CD8-positive, alpha-beta memory T cell (primary cell): ENCODE measurements at regions not wholly inside any gene's neighbourhood (a gene's known extent, or its start where the extent isn't known, plus 50 kb on each side); places are given as distances from the start of the nearest gene placed in this dataset.

Experiments
- CTCF ChIA-PET: fragments of 350-600 bp; sonication (Branson Sonifier 250); formaldehyde crosslinking; loops from one replicate; lab custom pipeline; 2021; ENCODE audit warnings: antibody characterized with exemption; lab: Charles Lee
- POLR2A ChIA-PET: fragments of 350-600 bp; sonication (Branson Sonifier 250); formaldehyde crosslinking; loops from one replicate; lab custom pipeline; 2021; ENCODE audit warnings: antibody characterized with exemption; lab: Charles Lee
- DNase-seq, 5 donors: peaks; one replicate each; pipeline versions ENCODE4 v3.0.0 to v3.0.0-alpha.2; 2020 to 2022; ENCODE audit warnings: mixed read lengths in 1 of 5
- H3K27ac ChIP-seq: one replicate; pipeline ENCODE4 v1.7.0; 2013; ENCODE audit warnings: low read depth, mild to moderate bottlenecking, low read length, moderate library complexity
- H3K27me3 ChIP-seq: 2 replicates; pipeline ENCODE4 v1.7.0; 2013; ENCODE audit warnings: low read length, mild to moderate bottlenecking; ENCODE audit not compliant: insufficient read depth, poor library complexity, severe bottlenecking
- H3K36me3 ChIP-seq: 2 replicates; pipeline ENCODE4 v1.7.0; 2013; ENCODE audit warnings: mild to moderate bottlenecking, low read length, moderate library complexity; ENCODE audit not compliant: insufficient read depth
- H3K4me1 ChIP-seq: 2 replicates; pipeline ENCODE4 v1.7.0; 2013; ENCODE audit warnings: mild to moderate bottlenecking, low read length, moderate library complexity; ENCODE audit not compliant: insufficient read depth
- H3K4me3 ChIP-seq: 2 replicates; pipeline ENCODE4 v1.7.0; 2013; ENCODE audit warnings: mild to moderate bottlenecking, low read length
- H3K9me3 ChIP-seq: 2 replicates; pipeline ENCODE4 v1.7.0; 2013; ENCODE audit warnings: mild to moderate bottlenecking, low read length
- H3K27ac Mint-ChIP-seq, 8 donors: one replicate each; pipeline ENCODE4 v1.8.0; 2020 to 2021; ENCODE audit warnings: mixed read lengths in 8 of 8, mild to moderate bottlenecking in 6 of 8, inconsistent platforms in 3 of 8, moderate library complexity in 3 of 8
- H3K27me3 Mint-ChIP-seq, 2 donors: one replicate each; pipeline ENCODE4 v1.8.0; 2020 to 2021; ENCODE audit warnings: mixed read lengths in 2 of 2, mild to moderate bottlenecking in 1 of 2, moderate library complexity in 1 of 2
- H3K36me3 Mint-ChIP-seq, 3 donors: one replicate each; pipeline ENCODE4 v1.8.0; 2020 to 2021; ENCODE audit warnings: mixed read lengths in 3 of 3, inconsistent platforms in 1 of 3, mild to moderate bottlenecking in 1 of 3
- H3K4me1 Mint-ChIP-seq, 3 donors: one replicate each; pipeline ENCODE4 v1.8.0; 2020 to 2021; ENCODE audit warnings: mixed read lengths in 3 of 3, inconsistent platforms in 1 of 3, mild to moderate bottlenecking in 1 of 3
- H3K4me3 Mint-ChIP-seq, 7 donors: one replicate each; pipeline ENCODE4 v1.8.0; 2020 to 2021; ENCODE audit warnings: mixed read lengths in 7 of 7, mild to moderate bottlenecking in 6 of 7, moderate library complexity in 4 of 7, inconsistent platforms in 2 of 7
- H3K9me3 Mint-ChIP-seq, 5 donors: one replicate each; pipeline ENCODE4 v1.8.0; 2020 to 2022; ENCODE audit warnings: mixed read lengths in 5 of 5, mild to moderate bottlenecking in 3 of 5, moderate library complexity in 2 of 5, inconsistent platforms in 1 of 5

DNA sequence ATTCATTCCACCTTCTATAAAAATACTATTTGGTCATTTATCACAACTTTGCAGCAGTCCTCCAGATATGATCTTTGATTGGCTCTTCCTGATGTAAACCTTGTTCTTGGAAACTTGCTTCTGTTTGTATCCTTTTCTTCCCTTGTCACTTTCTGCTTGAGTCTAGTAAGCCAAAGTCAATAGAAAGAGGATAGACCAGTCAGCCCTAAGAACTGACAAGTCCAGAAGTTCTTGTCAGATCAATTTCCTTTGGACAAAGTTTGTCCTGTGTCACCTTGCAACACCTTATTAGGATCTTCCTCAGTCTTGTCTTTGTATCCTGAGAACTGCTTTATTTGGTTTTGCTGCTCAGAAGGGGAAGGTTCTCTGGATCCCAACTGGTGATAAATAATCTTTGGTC lies 87.9 kb upstream of the CCDC54 start:
- H3K9me3 Mint-ChIP-seq, result peaks cover 0 to 2% (median 0%) of the 10 kb centered on the region in 5 donors
- H3K4me3 Mint-ChIP-seq, result no peak overlapping the region
- no peaks in the 10 kb centered on the region for H3K27me3 ChIP-seq
- H3K27ac ChIP-seq, result no peak overlapping the region
- no peaks in the 10 kb centered on the region for H3K9me3 ChIP-seq
- no peaks in the 10 kb centered on the region for H3K4me1 Mint-ChIP-seq
- H3K4me1 ChIP-seq, result no peaks in the 10 kb centered on the region
- no peak overlapping the region for H3K4me3 ChIP-seq
- peaks cover 6 to 17% of the 10 kb centered on the region in 2 donors for H3K27me3 Mint-ChIP-seq
- no peaks in the 10 kb centered on the region for H3K36me3 Mint-ChIP-seq
- H3K27ac Mint-ChIP-seq, result no peak overlapping the region
- POLR2A ChIA-PET, result no interaction called here
- no peak for DNase-seq
- CTCF ChIA-PET, result no interaction called here
- no peaks in the 10 kb centered on the region for H3K36me3 ChIP-seq

DNA sequence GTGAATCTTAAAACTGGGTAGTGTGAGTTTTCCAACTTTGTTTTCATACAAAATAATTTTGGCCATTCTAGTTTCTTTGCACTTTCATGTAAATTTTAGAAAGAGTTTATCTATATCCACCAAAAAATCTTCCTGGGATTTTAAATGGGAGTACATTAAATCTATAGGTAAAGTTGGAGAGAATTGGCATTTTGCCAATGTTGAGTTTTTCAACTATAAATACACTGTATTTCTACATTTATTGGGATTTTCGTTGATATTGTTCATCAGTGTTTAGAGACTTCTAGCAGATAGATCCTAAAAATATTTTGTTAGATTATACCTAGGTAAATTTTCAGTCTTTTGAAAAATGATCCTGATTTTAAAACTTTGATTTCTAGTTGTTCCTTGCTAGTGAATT lies 83.1 kb upstream of the CCDC54 start:
- CTCF ChIA-PET, result no interaction called here
- Mint-ChIP-seq H3K36me3 (peaks cover 0 to 3% (median 3%) of the 10 kb centered on the region in 3 donors), H3K4me3 (no peak overlapping the region)

DNA sequence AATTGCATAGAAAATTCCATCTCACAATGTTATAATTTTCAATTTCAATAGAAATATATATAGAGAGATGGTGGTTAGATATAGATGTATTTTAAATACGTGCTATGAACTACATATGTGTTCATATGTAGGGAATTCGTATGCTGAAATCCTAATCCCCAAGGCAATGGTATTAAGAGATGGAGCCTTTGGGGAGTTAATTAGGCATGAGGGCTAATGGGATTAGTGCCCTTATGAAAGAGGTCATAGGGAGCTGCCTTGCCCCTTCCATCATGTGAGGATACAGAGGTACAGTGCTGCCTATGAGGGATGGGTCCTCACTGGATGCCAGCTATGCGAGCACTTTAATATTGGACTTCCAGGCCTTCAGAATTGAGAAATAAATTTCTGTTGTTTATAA lies 79.6 kb upstream of the CCDC54 start:
- H3K27ac ChIP-seq, result no peak overlapping the region
- H3K4me1 ChIP-seq, result no peaks in the 10 kb centered on the region
- no peak for DNase-seq
- Mint-ChIP-seq H3K36me3 (peaks cover 0 to 3% (median 3%) of the 10 kb centered on the region in 3 donors), H3K27me3 (peaks cover 3 to 6% of the 10 kb centered on the region in 2 donors), H3K4me3 (no peak overlapping the region), H3K9me3 (peaks cover 2 to 16% (median 9%) of the 10 kb centered on the region in 5 donors), H3K27ac (no peak overlapping the region), H3K4me1 (no peaks in the 10 kb centered on the region)
- H3K4me3 ChIP-seq, result no peak overlapping the region
- CTCF ChIA-PET, result no interaction called here
- no peaks in the 10 kb centered on the region for H3K27me3 ChIP-seq
- POLR2A ChIA-PET, result no interaction called here
- no peaks in the 10 kb centered on the region for H3K9me3 ChIP-seq
- H3K36me3 ChIP-seq, result no peaks in the 10 kb centered on the region

More for the DNA sequence above, 83.1 kb upstream of the CCDC54 start:
- H3K9me3 Mint-ChIP-seq, result peaks cover 4 to 16% (median 9%) of the 10 kb centered on the region in 5 donors
- no peak for DNase-seq
- POLR2A ChIA-PET, result no interaction called here
- H3K4me3 ChIP-seq, result no peak overlapping the region
- no peaks in the 10 kb centered on the region for H3K4me1 Mint-ChIP-seq
- H3K27me3 ChIP-seq, result no peaks in the 10 kb centered on the region
- H3K27me3 Mint-ChIP-seq, result peaks cover 5 to 6% of the 10 kb centered on the region in 2 donors
- no peak overlapping the region for H3K27ac Mint-ChIP-seq
- H3K27ac ChIP-seq, result no peak overlapping the region
- H3K9me3 ChIP-seq, result no peaks in the 10 kb centered on the region
- no peaks in the 10 kb centered on the region for H3K36me3 ChIP-seq
- no peaks in the 10 kb centered on the region for H3K4me1 ChIP-seq

DNA sequence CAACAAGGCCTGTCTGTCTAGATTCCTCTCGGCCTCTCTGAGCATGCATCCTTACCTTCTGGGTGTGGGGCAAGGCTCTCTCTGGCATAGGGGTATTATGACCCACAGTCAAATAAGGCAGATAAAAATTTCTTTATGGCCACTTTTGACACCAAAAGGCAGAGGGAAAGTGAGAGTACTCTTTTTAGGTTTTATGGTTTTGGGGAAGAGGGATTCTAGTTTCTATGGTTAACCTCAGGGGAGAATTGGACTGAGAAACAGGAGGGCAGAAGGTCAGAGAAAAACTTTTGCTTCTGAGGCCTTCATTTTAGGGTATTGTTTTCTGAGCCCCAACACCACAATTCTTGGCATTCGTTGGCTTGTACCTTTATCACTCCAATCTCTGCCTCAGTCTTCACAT lies 70.0 kb upstream of the CCDC54 start:
- no peak overlapping the region for H3K4me3 ChIP-seq
- H3K4me1 ChIP-seq, result no peaks in the 10 kb centered on the region
- POLR2A ChIA-PET, result no interaction called here
- no peaks in the 10 kb centered on the region for H3K27me3 Mint-ChIP-seq
- H3K27ac ChIP-seq, result no peak overlapping the region
- no peak overlapping the region for H3K4me3 Mint-ChIP-seq
- DNase-seq, result no peak
- H3K9me3 ChIP-seq, result no peaks in the 10 kb centered on the region
- H3K9me3 Mint-ChIP-seq, result no peaks in the 10 kb centered on the region
- CTCF ChIA-PET, result no interaction called here
- no peaks in the 10 kb centered on the region for H3K36me3 Mint-ChIP-seq
- no peak overlapping the region for H3K27ac Mint-ChIP-seq
- no peaks in the 10 kb centered on the region for H3K36me3 ChIP-seq
- no peaks in the 10 kb centered on the region for H3K4me1 Mint-ChIP-seq
- no peaks in the 10 kb centered on the region for H3K27me3 ChIP-seq

DNA sequence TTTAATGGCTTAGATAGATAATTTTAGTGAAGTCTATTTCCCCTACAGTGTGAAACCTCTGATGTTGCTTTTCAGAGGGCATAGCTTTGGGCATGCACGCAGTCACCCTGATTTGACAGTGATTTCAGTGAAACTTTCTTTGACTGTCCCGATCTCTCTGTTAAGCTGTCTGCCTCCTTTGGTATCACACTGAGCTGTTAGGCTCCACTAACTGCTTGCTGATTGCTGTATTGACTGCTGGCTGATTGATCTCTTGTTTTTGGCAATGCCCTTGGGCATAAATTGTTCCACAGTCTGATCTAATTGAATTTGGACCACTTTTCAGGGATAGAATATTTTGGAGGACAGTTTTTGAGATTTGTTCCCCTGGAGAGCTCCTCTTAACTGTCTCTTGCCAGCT lies 68.5 kb upstream of the CCDC54 start:
- Mint-ChIP-seq H3K36me3 (no peaks in the 10 kb centered on the region), H3K27me3 (peaks cover 0 to 8% of the 10 kb centered on the region in 2 donors), H3K4me3 (no peak overlapping the region), H3K4me1 (no peaks in the 10 kb centered on the region), H3K9me3 (no peaks in the 10 kb centered on the region), H3K27ac (no peak overlapping the region)
- Histone ChIP-seq H3K9me3 (no peaks in the 10 kb centered on the region), H3K27me3 (no peaks in the 10 kb centered on the region), H3K27ac (no peak overlapping the region), H3K36me3 (no peaks in the 10 kb centered on the region), H3K4me1 (no peaks in the 10 kb centered on the region), H3K4me3 (no peak overlapping the region)
- no peak for DNase-seq
- ChIA-PET CTCF (no interaction called here), POLR2A (no interaction called here)

DNA sequence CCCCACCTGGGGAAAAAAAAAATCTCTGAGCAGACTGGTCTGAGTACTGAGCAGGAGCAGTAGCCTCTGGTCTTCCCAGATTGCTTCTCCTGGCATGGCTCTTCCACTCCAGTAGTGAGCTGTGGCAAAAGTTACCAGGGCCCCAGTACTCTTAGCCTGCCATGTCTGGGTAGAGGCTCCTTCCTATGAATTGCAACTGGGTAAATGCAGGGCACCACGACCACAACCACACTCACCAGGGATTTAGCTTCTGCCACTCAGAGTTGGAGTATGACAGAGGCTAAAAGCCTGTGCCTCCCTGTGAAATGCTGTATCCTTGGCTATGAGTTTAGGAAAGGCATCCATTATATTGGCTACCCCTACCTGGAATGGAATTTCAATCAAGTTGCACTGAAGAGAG lies 67.9 kb upstream of the CCDC54 start:
- no peaks in the 10 kb centered on the region for H3K9me3 ChIP-seq
- no peaks in the 10 kb centered on the region for H3K9me3 Mint-ChIP-seq
- no peaks in the 10 kb centered on the region for H3K4me1 ChIP-seq
- H3K36me3 Mint-ChIP-seq, result no peaks in the 10 kb centered on the region
- no peak overlapping the region for H3K27ac Mint-ChIP-seq
- no peak for DNase-seq
- no peaks in the 10 kb centered on the region for H3K36me3 ChIP-seq
- POLR2A ChIA-PET, result no interaction called here
- H3K27me3 Mint-ChIP-seq, result peaks cover 4 to 14% of the 10 kb centered on the region in 2 donors
- H3K4me3 Mint-ChIP-seq, result no peak overlapping the region
- no peaks in the 10 kb centered on the region for H3K4me1 Mint-ChIP-seq
- no peak overlapping the region for H3K27ac ChIP-seq
- CTCF ChIA-PET, result no interaction called here
- no peaks in the 10 kb centered on the region for H3K27me3 ChIP-seq
- no peak overlapping the region for H3K4me3 ChIP-seq

DNA sequence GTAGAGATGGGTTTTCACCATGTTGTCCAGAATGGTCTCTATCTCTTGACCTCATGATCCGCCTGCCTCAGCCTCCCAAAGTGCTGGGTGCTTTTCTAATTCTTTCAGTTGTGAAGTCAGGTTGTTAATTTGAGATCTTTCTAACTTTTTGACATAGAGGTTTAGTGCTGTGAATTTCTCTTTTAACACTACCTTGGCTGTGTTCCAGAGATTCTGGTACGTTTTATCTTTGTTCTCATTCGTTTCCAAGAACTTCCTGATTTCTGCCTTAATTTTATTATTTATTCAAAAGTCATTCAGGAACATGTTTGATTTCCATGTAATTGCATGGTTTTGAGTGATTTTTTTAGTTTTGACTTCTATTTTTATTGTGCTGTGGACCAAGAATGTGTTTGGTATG lies 63.5 kb upstream of the CCDC54 start:
- Histone ChIP-seq H3K27ac (no peak overlapping the region), H3K4me3 (no peak overlapping the region), H3K36me3 (no peaks in the 10 kb centered on the region), H3K27me3 (no peaks in the 10 kb centered on the region), H3K4me1 (no peaks in the 10 kb centered on the region), H3K9me3 (no peaks in the 10 kb centered on the region)
- Mint-ChIP-seq H3K27me3 (peaks cover 8 to 49% of the 10 kb centered on the region in 2 donors), H3K4me1 (no peaks in the 10 kb centered on the region), H3K9me3 (no peaks in the 10 kb centered on the region), H3K27ac (no peak overlapping the region), H3K4me3 (no peak overlapping the region), H3K36me3 (no peaks in the 10 kb centered on the region)
- DNase-seq, result no peak
- POLR2A ChIA-PET, result no interaction called here
- CTCF ChIA-PET, result no interaction called here

DNA sequence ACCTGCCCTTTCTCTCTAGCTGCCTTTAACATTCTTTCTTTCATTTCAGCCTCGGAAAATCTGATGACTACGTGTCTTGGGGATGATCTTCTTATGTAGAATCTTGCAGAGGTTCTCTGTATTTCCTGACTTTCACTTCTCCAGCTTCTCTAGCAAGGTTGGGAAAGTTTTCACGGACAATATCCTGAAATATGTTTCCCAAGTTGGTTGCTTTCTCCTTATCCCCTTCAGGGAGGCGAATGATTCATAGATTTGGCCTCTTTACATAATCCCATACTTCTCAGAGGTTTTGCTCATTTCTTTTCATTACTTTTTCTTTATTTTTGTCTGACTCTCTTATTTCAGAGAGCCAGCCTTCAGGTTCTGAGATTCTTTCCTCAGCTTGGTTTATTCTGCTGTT lies 62.1 kb upstream of the CCDC54 start:
- H3K4me1 Mint-ChIP-seq, result no peaks in the 10 kb centered on the region
- Histone ChIP-seq H3K9me3 (no peaks in the 10 kb centered on the region), H3K27ac (no peak overlapping the region), H3K4me3 (no peak overlapping the region), H3K4me1 (no peaks in the 10 kb centered on the region), H3K27me3 (no peaks in the 10 kb centered on the region), H3K36me3 (no peaks in the 10 kb centered on the region)
- no peak for DNase-seq
- POLR2A ChIA-PET, result no interaction called here
- peaks cover 8 to 49% of the 10 kb centered on the region in 2 donors for H3K27me3 Mint-ChIP-seq
- H3K4me3 Mint-ChIP-seq, result no peak overlapping the region
- H3K36me3 Mint-ChIP-seq, result no peaks in the 10 kb centered on the region
- H3K9me3 Mint-ChIP-seq, result no peaks in the 10 kb centered on the region
- H3K27ac Mint-ChIP-seq, result no peak overlapping the region
- CTCF ChIA-PET, result no interaction called here

DNA sequence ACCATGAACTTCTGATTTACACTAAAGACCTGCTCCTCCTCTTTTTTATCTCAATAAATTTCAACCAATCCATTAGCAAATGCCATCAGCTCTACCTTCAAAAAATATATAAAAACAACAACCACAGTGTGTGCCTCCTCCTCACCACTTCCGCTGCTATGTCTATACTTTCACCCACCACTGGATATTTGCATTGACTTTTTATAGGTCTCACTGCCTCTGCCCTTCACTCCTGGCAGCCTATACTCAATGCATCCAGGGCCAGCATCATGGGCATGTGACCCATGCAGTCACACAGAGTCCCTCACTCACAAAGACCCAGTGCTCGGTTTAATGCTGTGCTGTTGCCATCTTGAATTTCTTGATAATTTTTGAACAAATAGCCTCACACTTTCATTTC lies 53.5 kb upstream of the CCDC54 start:
- no peak overlapping the region for H3K27ac Mint-ChIP-seq
- Histone ChIP-seq H3K27ac (no peak overlapping the region), H3K9me3 (no peaks in the 10 kb centered on the region), H3K36me3 (no peaks in the 10 kb centered on the region), H3K4me1 (no peaks in the 10 kb centered on the region), H3K27me3 (no peaks in the 10 kb centered on the region), H3K4me3 (no peak overlapping the region)
- H3K4me3 Mint-ChIP-seq, result no peak overlapping the region
- H3K9me3 Mint-ChIP-seq, result peaks cover 0 to 1% (median 0%) of the 10 kb centered on the region in 5 donors
- ChIA-PET POLR2A (no interaction called here), CTCF (no interaction called here)
- H3K27me3 Mint-ChIP-seq, result peaks cover 4 to 8% of the 10 kb centered on the region in 2 donors
- no peak for DNase-seq
- H3K4me1 Mint-ChIP-seq, result no peaks in the 10 kb centered on the region
- no peaks in the 10 kb centered on the region for H3K36me3 Mint-ChIP-seq
